H1 (cell line): ENCODE measurements at regions not wholly inside any gene's neighbourhood (a gene's known extent, or its start where the extent isn't known, plus 50 kb on each side); places are given as distances from the start of the nearest gene placed in this dataset.

Experiments used
- CTCF ChIA-PET: fragments of 300-600 bp; sonication (Branson Sonifier 250); formaldehyde crosslinking; loops from one replicate; lab custom pipeline; 2021; ENCODE audit not compliant: partially characterized antibody; lab: Charles Lee
- POLR2A ChIA-PET: fragments of 300-600 bp; sonication (Branson Sonifier 250); formaldehyde crosslinking; loops from one replicate; lab custom pipeline; 2021; ENCODE audit warnings: inconsistent platforms; ENCODE audit not compliant: partially characterized antibody; lab: Charles Lee
- DNase-seq, 2 experiments: peaks; one replicate each; pipeline versions ENCODE4 v3.0.0 to v3.0.0-alpha.2; 2010 to 2022; ENCODE audit warnings: low spot score in 2 of 2, low read depth in 1 of 2, mixed read lengths in 1 of 2
- FAIRE-seq: peaks from 2 replicates; lab custom pipeline; 2011; peaks lifted over from hg19 to GRCh38; lab: Jason Lieb, UNC
- H2AFZ ChIP-seq: 2 replicates; pipeline ENCODE4 v1.8.1; 2012; ENCODE audit warnings: low read length, inconsistent platforms
- H2AK5ac ChIP-seq: 2 replicates; pipeline ENCODE4 v1.6.1; 2013; ENCODE audit warnings: low read depth, low read length
- H2BK120ac ChIP-seq: replicated peaks from 2 replicates; pipeline ENCODE3; 2013; ENCODE audit warnings: low read depth, low read length, inconsistent platforms
- H2BK12ac ChIP-seq: 2 replicates; pipeline ENCODE4 v1.6.1; 2013; ENCODE audit warnings: low read depth, low read length
- H2BK15ac ChIP-seq: 2 replicates; pipeline ENCODE4 v1.6.1; 2013; ENCODE audit warnings: low read length
- H2BK20ac ChIP-seq: 2 replicates; pipeline ENCODE4 v1.6.1; 2013; ENCODE audit warnings: low read length
- H2BK5ac ChIP-seq: 2 replicates; pipeline ENCODE4 v1.6.1; 2013; ENCODE audit warnings: low read depth, low read length
- H3K14ac ChIP-seq: 2 replicates; pipeline ENCODE4 v1.6.1; 2013; ENCODE audit warnings: inconsistent platforms; ENCODE audit not compliant: insufficient read length
- H3K18ac ChIP-seq: 2 replicates; pipeline ENCODE4 v1.6.1; 2013; ENCODE audit warnings: low read length; ENCODE audit errors: extremely low read depth
- H3K23ac ChIP-seq: 2 replicates; pipeline ENCODE4 v1.6.1; 2013; ENCODE audit warnings: inconsistent platforms; ENCODE audit not compliant: insufficient read length
- H3K23me2 ChIP-seq: 2 replicates; pipeline ENCODE4 v1.6.1; 2013; ENCODE audit warnings: low read depth, low read length
- H3K27ac ChIP-seq: 2 replicates; pipeline ENCODE4 v1.6.1; 2011; ENCODE audit warnings: low read depth, low read length, inconsistent platforms
- H3K27me3 ChIP-seq, 4 experiments: replicated peaks in 1 of 4; 1 replicate in 1 of 4; 2 replicates in 3 of 4; pipeline versions ENCODE4 v1.6.1 to v1.8.1; 2011 to 2013; ENCODE audit warnings: low read length in 3 of 4, mild to moderate bottlenecking in 3 of 4, inconsistent platforms in 2 of 4, mixed read lengths in 2 of 4, moderate library complexity in 1 of 4; ENCODE audit not compliant: control insufficient read depth in 3 of 4, insufficient read depth in 3 of 4; ENCODE audit errors: extremely low read depth in 1 of 4
- H3K36me3 ChIP-seq, 4 experiments: 2 replicates each; pipeline versions ENCODE4 v1.6.1 to v1.8.1; 2011 to 2013; ENCODE audit warnings: mild to moderate bottlenecking in 4 of 4, low read length in 3 of 4, moderate library complexity in 2 of 4, control low read depth in 1 of 4, inconsistent platforms in 1 of 4; ENCODE audit not compliant: insufficient read depth in 4 of 4, control insufficient read depth in 2 of 4
- H3K4ac ChIP-seq: replicated peaks from 2 replicates; pipeline ENCODE3; 2013; ENCODE audit warnings: low read length, low read depth, mixed read lengths, inconsistent platforms; ENCODE audit not compliant: insufficient read length
- H3K4me1 ChIP-seq, 4 experiments: replicated peaks in 1 of 4; 1 replicate in 1 of 4; 2 replicates in 3 of 4; pipeline versions ENCODE4 v1.6.1 to v1.8.1; 2011 to 2013; ENCODE audit warnings: low read length in 3 of 4, inconsistent platforms in 2 of 4, mixed read lengths in 1 of 4; ENCODE audit not compliant: insufficient read depth in 4 of 4, control insufficient read depth in 3 of 4
- H3K4me2 ChIP-seq, 2 experiments: 2 replicates each; pipeline versions ENCODE4 v1.6.1 to v1.8.1; 2011 to 2013; ENCODE audit warnings: low read depth in 2 of 2, low read length in 2 of 2, control low read depth in 1 of 2, inconsistent platforms in 1 of 2, mild to moderate bottlenecking in 1 of 2; ENCODE audit not compliant: insufficient read depth in 1 of 2
- H3K4me3 ChIP-seq, 4 experiments: fragments of 200-600, 300-600 bp in 1 of 4; sonication (generic), shearing (Covaris generic), sonication (Bioruptor Twin) in 1 of 4; 2 replicates each; pipeline versions ENCODE4 v1.5.1 to v1.8.1; 2011 to 2016; ENCODE audit warnings: low read length in 4 of 4, low read depth in 3 of 4, control low read depth in 2 of 4, inconsistent platforms in 2 of 4, mild to moderate bottlenecking in 2 of 4, mixed read lengths in 1 of 4, moderate library complexity in 1 of 4; ENCODE audit not compliant: insufficient read depth in 2 of 4; ENCODE audit errors: extremely low read depth in 1 of 4
- H3K56ac ChIP-seq: replicated peaks from 2 replicates; pipeline ENCODE3; 2013; ENCODE audit warnings: low read depth, mild to moderate bottlenecking, mixed read lengths, low read length, inconsistent platforms; ENCODE audit not compliant: insufficient read length
- H3K79me1 ChIP-seq: 2 replicates; pipeline ENCODE4 v1.6.1; 2013; ENCODE audit warnings: low read depth, low read length, control low read depth
- H3K79me2 ChIP-seq, 2 experiments: 2 replicates each; pipeline versions ENCODE4 v1.6.1 to v1.8.1; 2012 to 2013; ENCODE audit warnings: low read length in 2 of 2, mild to moderate bottlenecking in 2 of 2, inconsistent platforms in 1 of 2; ENCODE audit not compliant: insufficient read depth in 2 of 2, control insufficient read depth in 1 of 2
- H3K9ac ChIP-seq, 4 experiments: replicated peaks in 1 of 4; 1 replicate in 1 of 4; 2 replicates in 3 of 4; pipeline versions ENCODE4 v1.6.1 to v1.8.1; 2011 to 2013; ENCODE audit warnings: low read depth in 3 of 4, low read length in 3 of 4, control low read depth in 2 of 4, mild to moderate bottlenecking in 2 of 4, moderate library complexity in 2 of 4, inconsistent platforms in 1 of 4; ENCODE audit errors: extremely low read depth in 1 of 4
- H3K9me3 ChIP-seq, 2 experiments: 2 replicates each; pipeline versions ENCODE4 v1.6.1 to v1.8.1; 2012 to 2013; ENCODE audit warnings: mild to moderate bottlenecking in 2 of 2, moderate library complexity in 2 of 2, control low read depth in 1 of 2, inconsistent platforms in 1 of 2, low read depth in 1 of 2, low read length in 1 of 2, mixed read lengths in 1 of 2; ENCODE audit not compliant: insufficient read depth in 2 of 2
- H4K20me1 ChIP-seq, 2 experiments: replicated peaks in 1 of 2; 2 replicates each; pipeline versions ENCODE3 to v1.8.1; 2011 to 2013; ENCODE audit warnings: inconsistent platforms in 2 of 2, low read length in 2 of 2, mild to moderate bottlenecking in 1 of 2; ENCODE audit not compliant: insufficient read depth in 2 of 2, control insufficient read depth in 1 of 2
- H4K5ac ChIP-seq: 2 replicates; pipeline ENCODE4 v1.6.1; 2013; ENCODE audit warnings: low read length, low read depth, mixed read lengths, inconsistent platforms; ENCODE audit not compliant: insufficient read length
- H4K8ac ChIP-seq: 2 replicates; pipeline ENCODE4 v1.8.0; 2013; ENCODE audit warnings: mild to moderate bottlenecking, moderate library complexity, low read length, inconsistent platforms; ENCODE audit not compliant: insufficient read depth; ENCODE audit errors: extremely low read depth
- H4K91ac ChIP-seq: replicated peaks from 2 replicates; pipeline ENCODE3; 2013; ENCODE audit warnings: low read length, mixed read lengths, inconsistent platforms; ENCODE audit not compliant: insufficient read length
- BACH1 ChIP-seq: IDR thresholded peaks from 2 replicates; pipeline ENCODE4 v1.6.1; 2012; ENCODE audit warnings: low read length, improper control_type of control experiment
- CREB1 ChIP-seq: IDR thresholded peaks from 2 replicates; pipeline ENCODE4 v1.6.1; 2012; ENCODE audit warnings: inconsistent platforms
- EGR1 ChIP-seq: IDR thresholded peaks from 2 replicates; pipeline ENCODE4 v1.6.1; 2011; ENCODE audit warnings: low read depth, low read length, borderline replicate concordance
- MAFK ChIP-seq: IDR thresholded peaks from 2 replicates; pipeline ENCODE4 v1.6.1; 2012; ENCODE audit warnings: low read depth, mild to moderate bottlenecking, improper control_type of control experiment, low read length
- PHF8 ChIP-seq: fragments of 200-600 bp; sonication (generic); conservative IDR thresholded peaks from 2 replicates; pipeline ENCODE4 v1.7.1; 2012; ENCODE audit warnings: low read depth, mild to moderate bottlenecking, inconsistent platforms, low read length, moderate library complexity
- RFX5 ChIP-seq: IDR thresholded peaks from 2 replicates; pipeline ENCODE4 v1.6.1; 2011; ENCODE audit warnings: low read depth, low read length, improper control_type of control experiment, borderline replicate concordance
- RNF2 ChIP-seq: fragments of 200-900, 300-1000 bp; sonication (generic); IDR thresholded peaks from 2 replicates; pipeline ENCODE4 v1.7.1; 2016; ENCODE audit warnings: borderline replicate concordance, low read depth, mild to moderate bottlenecking, antibody characterized with exemption, low read length; ENCODE audit not compliant: poor library complexity, severe bottlenecking; ENCODE audit errors: missing control alignments
- RXRA ChIP-seq: IDR thresholded peaks from 2 replicates; pipeline ENCODE4 v1.6.1; 2011; ENCODE audit warnings: low read depth, mild to moderate bottlenecking, low read length, moderate library complexity; ENCODE audit not compliant: insufficient read depth
- SP2 ChIP-seq: IDR thresholded peaks from 2 replicates; pipeline ENCODE4 v1.6.1; 2012; ENCODE audit warnings: mild to moderate bottlenecking, low read length, inconsistent platforms
- TAF7 ChIP-seq: optimal IDR thresholded peaks from 2 replicates; pipeline ENCODE3; 2011; ENCODE audit warnings: low read depth, mild to moderate bottlenecking, inconsistent platforms, low read length, moderate library complexity, borderline replicate concordance
- TCF12 ChIP-seq: IDR thresholded peaks from 2 replicates; pipeline ENCODE4 v1.6.1; 2011; ENCODE audit warnings: low read depth, mild to moderate bottlenecking, low read length
- ZNF274 ChIP-seq: IDR thresholded peaks from 2 replicates; pipeline ENCODE4 v1.7.0; 2012; ENCODE audit warnings: low read length, borderline replicate concordance; ENCODE audit errors: extremely low read depth
- WGBS, 2 experiments: shearing (Covaris generic) in 1 of 2; methylation state at CpG; one replicate each; pipeline versions ENCODE4 v1.1.6 to v1.1.7; 2013 to 2015; ENCODE audit warnings: low lambda C conversion rate in 2 of 2, mixed read lengths in 2 of 2, inconsistent platforms in 1 of 2, low coverage in 1 of 2, missing lambda C conversion rate in 1 of 2; ENCODE audit not compliant: insufficient replicate concordance in 2 of 2, insufficient coverage in 1 of 2, insufficient read length in 1 of 2; ENCODE audit errors: extremely low coverage in 1 of 2, missing lambda C conversion rate in 1 of 2; 5-methylcytosine and 5-hydroxymethylcytosine counted together
- TF ChIP-seq, protein P1 (sequence below), 3 experiments: IDR thresholded peaks; 1 replicate in 2 of 3; 2 replicates in 1 of 3; pipeline versions ENCODE4 v1.5.1 to v1.6.1; 2011; ENCODE audit warnings: low read length in 3 of 3, mild to moderate bottlenecking in 3 of 3, inconsistent platforms in 2 of 3, low read depth in 1 of 3, moderate library complexity in 1 of 3; ENCODE audit not compliant: insufficient read depth in 1 of 3; ENCODE audit errors: control extremely low read depth in 1 of 3

DNA sequence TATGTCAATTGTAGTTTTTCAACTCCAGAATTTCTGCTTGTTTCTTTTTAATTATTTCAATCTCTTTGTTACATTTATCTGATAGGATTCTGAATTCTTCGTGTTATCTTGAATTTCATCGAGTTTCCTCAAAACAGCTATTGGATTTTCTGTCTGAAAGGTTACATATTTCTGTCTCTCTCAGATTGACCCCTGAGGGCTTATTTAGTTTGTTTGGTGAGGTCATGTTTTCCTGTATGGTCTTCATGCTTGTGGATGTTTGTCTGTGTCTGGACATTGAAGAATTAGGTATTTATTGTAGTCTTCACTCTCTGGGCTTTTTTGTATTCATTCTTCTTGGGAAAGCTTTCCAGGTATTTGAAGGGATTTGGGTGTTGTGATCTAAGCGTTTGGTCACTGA, 85.6 kb downstream of the SNAPC1 start:
- H3K79me2 ChIP-seq: no peaks in the 10 kb centered on the region
- no peaks in the 10 kb centered on the region for H3K36me3 ChIP-seq
- H3K9ac ChIP-seq: no peak overlapping the region
- no peak overlapping the region for H4K91ac ChIP-seq
- no peaks in the 10 kb centered on the region for H3K23me2 ChIP-seq
- no peak overlapping the region for H3K56ac ChIP-seq
- no peak overlapping the region for H2BK20ac ChIP-seq
- no peaks in the 10 kb centered on the region for H3K27me3 ChIP-seq
- H3K79me1 ChIP-seq: no peaks in the 10 kb centered on the region
- no peak overlapping the region for H2BK15ac ChIP-seq
- no peak overlapping the region for H2AFZ ChIP-seq
- no peaks in the 10 kb centered on the region for H3K4me1 ChIP-seq
- FAIRE-seq (no peak), DNase-seq (no peak)
- H2BK12ac ChIP-seq: no peak overlapping the region
- H3K14ac ChIP-seq: no peak overlapping the region
- no peak overlapping the region for H3K4me2 ChIP-seq
- no peak overlapping the region for H2AK5ac ChIP-seq
- no peak overlapping the region for H3K23ac ChIP-seq
- no peaks in the 10 kb centered on the region for H3K9me3 ChIP-seq
- H4K8ac ChIP-seq: no peak overlapping the region
- no peak overlapping the region for H3K18ac ChIP-seq
- no peak overlapping the region for H2BK5ac ChIP-seq
- no peak overlapping the region for H4K5ac ChIP-seq
- H3K27ac ChIP-seq: no peak overlapping the region
- 95% methylated on average over 3 of the region's 3 CpGs; no CpG with 5 or more reads in 1 of the 2 experiments for WGBS, 2 experiments
- POLR2A ChIA-PET: no interaction called here
- no peak overlapping the region for H3K4me3 ChIP-seq
- no peak overlapping the region for H3K4ac ChIP-seq
- H2BK120ac ChIP-seq: no peak overlapping the region
- CTCF ChIA-PET: interaction anchor here (1.6 to 1.9 kb wide), 2 partner anchors 10 to 13 kb away, joined by 9 to 14 read pairs; no protein-coding TSS in a partner anchor
- no peaks in the 10 kb centered on the region for H4K20me1 ChIP-seq
- TF ChIP-seq RFX5: no peak
- no peak for TF ChIP-seq MAFK
- TF ChIP-seq RXRA: no peak
- TF ChIP-seq RNF2: no peak
- no peak for TF ChIP-seq SP2
- TF ChIP-seq TCF12: no peak
- no peak for TF ChIP-seq ZNF274
- TF ChIP-seq PHF8: no peak
- TF ChIP-seq EGR1: no peak
- no peak for TF ChIP-seq CREB1
- TF ChIP-seq, protein P1, sequence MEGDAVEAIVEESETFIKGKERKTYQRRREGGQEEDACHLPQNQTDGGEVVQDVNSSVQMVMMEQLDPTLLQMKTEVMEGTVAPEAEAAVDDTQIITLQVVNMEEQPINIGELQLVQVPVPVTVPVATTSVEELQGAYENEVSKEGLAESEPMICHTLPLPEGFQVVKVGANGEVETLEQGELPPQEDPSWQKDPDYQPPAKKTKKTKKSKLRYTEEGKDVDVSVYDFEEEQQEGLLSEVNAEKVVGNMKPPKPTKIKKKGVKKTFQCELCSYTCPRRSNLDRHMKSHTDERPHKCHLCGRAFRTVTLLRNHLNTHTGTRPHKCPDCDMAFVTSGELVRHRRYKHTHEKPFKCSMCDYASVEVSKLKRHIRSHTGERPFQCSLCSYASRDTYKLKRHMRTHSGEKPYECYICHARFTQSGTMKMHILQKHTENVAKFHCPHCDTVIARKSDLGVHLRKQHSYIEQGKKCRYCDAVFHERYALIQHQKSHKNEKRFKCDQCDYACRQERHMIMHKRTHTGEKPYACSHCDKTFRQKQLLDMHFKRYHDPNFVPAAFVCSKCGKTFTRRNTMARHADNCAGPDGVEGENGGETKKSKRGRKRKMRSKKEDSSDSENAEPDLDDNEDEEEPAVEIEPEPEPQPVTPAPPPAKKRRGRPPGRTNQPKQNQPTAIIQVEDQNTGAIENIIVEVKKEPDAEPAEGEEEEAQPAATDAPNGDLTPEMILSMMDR (IDR thresholded peaks at IDR 0.05; ENCODE audit: control extremely low read depth in 1 of 3, insufficient read depth in 1 of 3, low read depth in 1 of 3, low read length in 3 of 3): no peak
- TF ChIP-seq TAF7: no peak
- TF ChIP-seq BACH1: no peak
